ENCODE measurements at regions not wholly inside any gene's neighbourhood (a gene's known extent, or its start where the extent isn't known, plus 50 kb on each side); places are given as distances from the start of the nearest gene placed in this dataset.
"Not testable (repeated sequence)": the region's sequence is repeated elsewhere in the genome, so short reads cannot be mapped to it uniquely, and the experiment has no call there.

- no peak for DNase-seq
Measured at GRCh38 chr12:92393504-92393903, 247.9 kb upstream of the BTG1 start.

GRCh38 chr12:92391726-92392125, 246.1 kb upstream of the BTG1 start:
- not testable (repeated sequence) for DNase-seq

- DNase-seq: no peak
Measured at GRCh38 chr12:92389466-92389865, 243.8 kb upstream of the BTG1 start.

- no peak for DNase-seq
Measured at GRCh38 chr12:92385296-92385695, 239.7 kb upstream of the BTG1 start.

GRCh38 chr12:92384571-92384970, 238.9 kb upstream of the BTG1 start:
- DNase-seq: no peak

- DNase-seq: no peak
Measured at GRCh38 chr12:92382383-92382878, 236.8 kb upstream of the BTG1 start.

GRCh38 chr12:92381856-92382255, 236.2 kb upstream of the BTG1 start:
- DNase-seq: no peak

GRCh38 chr12:92378682-92379479, 233.2 kb upstream of the BTG1 start:
- DNase-seq: no peak

- DNase-seq: not testable (repeated sequence)
Measured at GRCh38 chr12:92375504-92375903, 229.9 kb upstream of the BTG1 start.

GRCh38 chr12:92370828-92371227, 225.2 kb upstream of the BTG1 start:
- DNase-seq: no peak

- DNase-seq: no peak
Measured at GRCh38 chr12:92369636-92370035, 224.0 kb upstream of the BTG1 start.

- no peak for DNase-seq
Measured at GRCh38 chr12:92369056-92369455, 223.4 kb upstream of the BTG1 start.

GRCh38 chr12:92365836-92366235, 220.2 kb upstream of the BTG1 start:
- DNase-seq: no peak

- no peak for DNase-seq
Measured at GRCh38 chr12:92365333-92365732, 219.7 kb upstream of the BTG1 start.

GRCh38 chr12:92363295-92364146, 217.9 kb upstream of the BTG1 start:
- DNase-seq: peak; percentile 42 to 75

GRCh38 chr12:92362785-92363184, 217.1 kb upstream of the BTG1 start:
- no peak for DNase-seq

- no peak for DNase-seq
Measured at GRCh38 chr12:92362126-92362525, 216.5 kb upstream of the BTG1 start.

- DNase-seq: no peak
Measured at GRCh38 chr12:92360543-92360942, 214.9 kb upstream of the BTG1 start.

GRCh38 chr12:92359581-92360209, 214.0 kb upstream of the BTG1 start:
- no peak for DNase-seq

- no peak for DNase-seq
Measured at GRCh38 chr12:92357584-92358261, 212.1 kb upstream of the BTG1 start.

- no peak for DNase-seq
Measured at GRCh38 chr12:92356425-92356824, 210.8 kb upstream of the BTG1 start.

GRCh38 chr12:92349635-92350034, 204.0 kb upstream of the BTG1 start:
- no peak for DNase-seq

GRCh38 chr12:92342574-92342973, 196.9 kb upstream of the BTG1 start:
- DNase-seq: no peak

Measured in inflammatory macrophage (primary cell).